NCI-H2107 (cell line): ENCODE measurements at regions not wholly inside any gene's neighbourhood (a gene's known extent, or its start where the extent isn't known, plus 50 kb on each side); places are given as distances from the start of the nearest gene placed in this dataset.

ENCODE experiments used
- DNase-seq: peaks from one replicate; lab custom pipeline; 2025; lab: John Stamatoyannopoulos, UW

GRCh38 chr18:22073411-22073810 lies 96.0 kb upstream of the GATA6 start:
- DNase-seq, result no peak

- DNase-seq, result no peak
These were observed 94.9 kb upstream of the GATA6 start for GRCh38 chr18:22074282-22075070.

GRCh38 chr18:22080035-22080434 lies 89.4 kb upstream of the GATA6 start:
- no peak for DNase-seq

- DNase-seq, result no peak
These were observed 87.0 kb upstream of the GATA6 start for GRCh38 chr18:22082408-22082807.

GRCh38 chr18:22084547-22084946 lies 84.8 kb upstream of the GATA6 start:
- no peak for DNase-seq

- DNase-seq, result no peak
These were observed 82.4 kb upstream of the GATA6 start for GRCh38 chr18:22086973-22087372.

GRCh38 chr18:22088029-22088428 lies 81.4 kb upstream of the GATA6 start:
- DNase-seq, result no peak

GRCh38 chr18:22088996-22089640 lies 80.3 kb upstream of the GATA6 start:
- no peak for DNase-seq

GRCh38 chr18:22091341-22091740 lies 78.0 kb upstream of the GATA6 start:
- DNase-seq, result no peak

GRCh38 chr18:22093731-22094357 lies 75.5 kb upstream of the GATA6 start:
- no peak for DNase-seq

GRCh38 chr18:22094358-22094734 lies 75.0 kb upstream of the GATA6 start:
- no peak for DNase-seq

GRCh38 chr18:22098563-22098989 lies 70.8 kb upstream of the GATA6 start:
- no peak for DNase-seq

- DNase-seq, result no peak
These were observed 69.5 kb upstream of the GATA6 start for GRCh38 chr18:22099925-22100324.

- DNase-seq, result no peak
These were observed 67.7 kb upstream of the GATA6 start for GRCh38 chr18:22101731-22102130.

- DNase-seq, result no peak
These were observed 66.3 kb upstream of the GATA6 start for GRCh38 chr18:22102953-22103646.

GRCh38 chr18:22103647-22104031 lies 65.8 kb upstream of the GATA6 start:
- no peak for DNase-seq

- DNase-seq, result no peak
These were observed 62.7 kb upstream of the GATA6 start for GRCh38 chr18:22106536-22107292.

- no peak for DNase-seq
These were observed 60.7 kb upstream of the GATA6 start for GRCh38 chr18:22108674-22109073.

- no peak for DNase-seq
These were observed 59.9 kb upstream of the GATA6 start for GRCh38 chr18:22109535-22109934.

- DNase-seq, result no peak
These were observed 58.9 kb upstream of the GATA6 start for GRCh38 chr18:22110461-22110924.

GRCh38 chr18:22112215-22112614 lies 57.2 kb upstream of the GATA6 start:
- no peak for DNase-seq
